A549 (cell line): ENCODE measurements at regions not wholly inside any gene's neighbourhood (a gene's known extent, or its start where the extent isn't known, plus 50 kb on each side); places are given as distances from the start of the nearest gene placed in this dataset.

Source experiments
- ATAC-seq, 2 experiments: fragments of 200-7000 bp in 1 of 2; fragments of >200 bp in 1 of 2; cut with Nextera tagmentation in 1 of 2; cut with Tn5 transposase in 1 of 2; 3 replicates each; pipeline versions ENCODE4 v1.8.0 to v1.9.1; 2018 to 2020; ENCODE audit warnings: mild to moderate bottlenecking in 1 of 2, moderate library complexity in 1 of 2
- CTCF ChIA-PET: fragments of 300-600 bp; sonication (Branson Sonifier 250); formaldehyde crosslinking; extraction: SDS; loops from one replicate; lab custom pipeline; 2021; ENCODE audit warnings: antibody characterized with exemption, inconsistent platforms; lab: Yijun Ruan, JAX
- POLR2A ChIA-PET: fragments of 350-600 bp; formaldehyde crosslinking; extraction: SDS; loops from one replicate; lab custom pipeline; 2021; ENCODE audit warnings: antibody characterized with exemption, inconsistent platforms; lab: Yijun Ruan, JAX
- DNase-seq, 2 experiments: peaks; one replicate each; pipeline versions ENCODE4 v3.0.0 to v3.0.0-alpha.2; 2011 to 2016; ENCODE audit warnings: low read depth in 1 of 2, low spot score in 1 of 2
- FAIRE-seq: peaks from 2 replicates; lab custom pipeline; 2011; peaks lifted over from hg19 to GRCh38; lab: Jason Lieb, UNC
- H3K27ac ChIP-seq, 2 experiments: fragments of >200 bp; sonication (Bioruptor Twin); formaldehyde crosslinking; 3 replicates each; pipeline ENCODE4 v1.5.1; 2016 to 2017
- H3K4me1 ChIP-seq: fragments of >200 bp; sonication (Bioruptor Twin); formaldehyde crosslinking; 3 replicates; pipeline ENCODE4 v1.6.1; 2016
- H3K4me2 ChIP-seq: fragments of >200 bp; sonication (Bioruptor Twin); formaldehyde crosslinking; 3 replicates; pipeline ENCODE4 v1.6.1; 2016
- H3K4me3 ChIP-seq: fragments of >200 bp; sonication (Bioruptor Twin); formaldehyde crosslinking; 3 replicates; pipeline ENCODE4 v1.5.1; 2016
- H3K9me3 ChIP-seq: fragments of >200 bp; sonication (Bioruptor Twin); formaldehyde crosslinking; 3 replicates; pipeline ENCODE4 v1.6.1; 2016
- CBX2 ChIP-seq: fragments of 200-600 bp; sonication (generic); IDR thresholded peaks from 2 replicates; pipeline ENCODE4 v1.6.1; 2016; ENCODE audit warnings: low read depth, mild to moderate bottlenecking, borderline replicate concordance
- CEBPB ChIP-seq, 2 experiments: fragments of >200 bp in 1 of 2; sonication (Bioruptor Twin) in 1 of 2; formaldehyde crosslinking in 1 of 2; IDR thresholded peaks; 2 replicates each; pipeline ENCODE4 v1.6.1; 2012 to 2016
- CHD4 ChIP-seq: fragments of 200-600 bp; sonication (generic); IDR thresholded peaks from 2 replicates; pipeline ENCODE4 v1.6.1; 2016; ENCODE audit warnings: antibody characterized with exemption, mild to moderate bottlenecking, borderline replicate concordance
- EHMT2 ChIP-seq: fragments of 200-600 bp; sonication (generic); IDR thresholded peaks from 2 replicates; pipeline ENCODE4 v1.6.1; 2016; ENCODE audit warnings: antibody characterized with exemption, low read depth, mild to moderate bottlenecking, moderate library complexity
- EP300 ChIP-seq, 2 experiments: fragments of >200 bp; sonication (Bioruptor Twin); formaldehyde crosslinking; IDR thresholded peaks; 2 replicates in 1 of 2; 3 replicates in 1 of 2; pipeline ENCODE4 v1.6.1; 2016 to 2017
- GATA3 ChIP-seq: IDR thresholded peaks from 2 replicates; pipeline ENCODE4 v1.6.1; 2012; ENCODE audit warnings: borderline replicate concordance
- HOXB13 ChIP-seq: fragments of 250-450 bp; sonication (Bioruptor Pico); IDR thresholded peaks from 2 replicates; pipeline ENCODE4 v1.5.0; 2020; ENCODE audit warnings: low read depth, mild to moderate bottlenecking, moderate library complexity
- HOXB5 ChIP-seq: fragments of 250-450 bp; sonication (Bioruptor Pico); IDR thresholded peaks from 2 replicates; pipeline ENCODE4 v1.5.0; 2020; ENCODE audit warnings: mild to moderate bottlenecking, moderate library complexity
- MAFK ChIP-seq: fragments of 450-650 bp; IDR thresholded peaks from 2 replicates; pipeline ENCODE4 v1.6.1; 2014; ENCODE audit not compliant: partially characterized antibody
- MAZ ChIP-seq: fragments of 150-350 bp; IDR thresholded peaks from 2 replicates; pipeline ENCODE4 v1.6.1; 2014; ENCODE audit warnings: antibody characterized with exemption, low read depth, low read length, borderline replicate concordance
- MYC ChIP-seq: IDR thresholded peaks from 2 replicates; pipeline ENCODE4 v1.6.1; 2012; ENCODE audit warnings: mild to moderate bottlenecking, inconsistent platforms, low read length, improper control_type of control experiment, borderline replicate concordance
- POLR2A ChIP-seq: IDR thresholded peaks from 2 replicates; pipeline ENCODE4 v1.6.1; 2012; ENCODE audit warnings: mild to moderate bottlenecking, low read length
- RARB ChIP-seq: fragments of 250-450 bp; sonication (Bioruptor Pico); IDR thresholded peaks from 2 replicates; pipeline ENCODE4 v1.8.0; 2021; ENCODE audit warnings: mild to moderate bottlenecking, moderate library complexity
- SREBF2 ChIP-seq: fragments of 450-650 bp; IDR thresholded peaks from 2 replicates; pipeline ENCODE4 v1.6.1; 2014; ENCODE audit warnings: mild to moderate bottlenecking, moderate library complexity
- ZC3H11A ChIP-seq: fragments of 450-650 bp; IDR thresholded peaks from 2 replicates; pipeline ENCODE4 v1.6.1; 2014; ENCODE audit warnings: antibody characterized with exemption, mild to moderate bottlenecking
- ZFP36 ChIP-seq: fragments of 450-650 bp; IDR thresholded peaks from 2 replicates; pipeline ENCODE4 v1.6.1; 2014; ENCODE audit warnings: borderline replicate concordance; ENCODE audit not compliant: partially characterized antibody
- ZNF302 ChIP-seq: fragments of 250-450 bp; sonication (Bioruptor Pico); IDR thresholded peaks from 2 replicates; pipeline ENCODE4 v1.9.0; 2021; ENCODE audit warnings: inconsistent platforms, mild to moderate bottlenecking, moderate library complexity
- ZSCAN20 ChIP-seq: fragments of 250-450 bp; sonication (Bioruptor Pico); IDR thresholded peaks from 2 replicates; pipeline ENCODE4 v1.8.0; 2022; ENCODE audit warnings: mild to moderate bottlenecking, moderate library complexity
- WGBS: methylation state at CpG from one replicate; pipeline ENCODE4 v1.1.6; 2017; ENCODE audit errors: missing lambda C conversion rate; 5-methylcytosine and 5-hydroxymethylcytosine counted together
- TF ChIP-seq, protein P1 (sequence below): fragments of >200 bp; sonication (Bioruptor Twin); formaldehyde crosslinking; IDR thresholded peaks from 2 replicates; pipeline ENCODE4 v1.6.1; 2016
- TF ChIP-seq, protein P2 (sequence below): IDR thresholded peaks from 2 replicates; pipeline ENCODE4 v1.6.1; 2012
- TF ChIP-seq, protein P3 (sequence below): fragments of >200 bp; sonication (Bioruptor Twin); formaldehyde crosslinking; IDR thresholded peaks from 3 replicates; pipeline ENCODE4 v1.5.1; 2016
- TF ChIP-seq, protein P4 (sequence below): IDR thresholded peaks from 2 replicates; pipeline ENCODE4 v1.6.1; 2012; ENCODE audit warnings: low read depth, borderline replicate concordance
- TF ChIP-seq, protein P5 (sequence below): fragments of 450-650 bp; IDR thresholded peaks from 2 replicates; pipeline ENCODE4 v1.6.1; 2014; ENCODE audit warnings: antibody characterized with exemption

DNA sequence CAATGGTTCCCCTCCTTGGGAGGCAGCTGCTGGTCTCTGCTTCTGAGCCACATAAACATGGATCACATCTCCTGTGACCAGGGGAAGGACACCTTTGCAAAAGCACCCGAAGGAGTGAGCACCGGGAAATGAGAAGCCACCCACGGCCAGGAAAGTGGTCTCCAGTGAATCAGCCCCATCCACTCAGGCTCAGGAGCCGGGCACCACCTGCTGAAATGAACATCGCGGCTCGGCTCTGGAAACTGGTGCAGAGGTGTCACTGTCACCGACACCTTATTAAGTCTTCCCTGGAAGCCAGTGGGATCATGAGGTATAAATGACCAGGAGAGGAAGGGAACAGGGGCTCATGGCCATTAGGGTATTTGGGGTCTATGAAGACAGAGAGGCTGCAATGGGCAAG lies 207.2 kb upstream of the C1orf174 start:
- DNase-seq = no peak
- H3K4me1 ChIP-seq = no peaks in the 10 kb centered on the region
- CTCF ChIA-PET = no interaction called here
- no peaks in the 10 kb centered on the region for H3K9me3 ChIP-seq
- no peak for ATAC-seq
- 32% methylated on average over 8 of the region's 8 CpGs for WGBS
- no peak overlapping the region for H3K4me3 ChIP-seq
- H3K4me2 ChIP-seq = no peak overlapping the region
- TF ChIP-seq ZNF302 (CRISPR knock-in tag) (no peak), GATA3 (no peak), MAFK (no peak), EHMT2 (no peak), MAZ (no peak), MYC (no peak), CHD4 (no peak), CBX2 (no peak), SREBF2 (no peak), CEBPB (IDR thresholded peaks at IDR 0.05) (no peak), EP300 (IDR thresholded peaks at IDR 0.05) (no peak), ZSCAN20 (CRISPR knock-in tag) (no peak), RARB (CRISPR knock-in tag) (no peak)
- TF ChIP-seq, protein P1, sequence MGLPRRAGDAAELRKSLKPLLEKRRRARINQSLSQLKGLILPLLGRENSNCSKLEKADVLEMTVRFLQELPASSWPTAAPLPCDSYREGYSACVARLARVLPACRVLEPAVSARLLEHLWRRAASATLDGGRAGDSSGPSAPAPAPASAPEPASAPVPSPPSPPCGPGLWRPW = no peak
- TF ChIP-seq, protein P2, sequence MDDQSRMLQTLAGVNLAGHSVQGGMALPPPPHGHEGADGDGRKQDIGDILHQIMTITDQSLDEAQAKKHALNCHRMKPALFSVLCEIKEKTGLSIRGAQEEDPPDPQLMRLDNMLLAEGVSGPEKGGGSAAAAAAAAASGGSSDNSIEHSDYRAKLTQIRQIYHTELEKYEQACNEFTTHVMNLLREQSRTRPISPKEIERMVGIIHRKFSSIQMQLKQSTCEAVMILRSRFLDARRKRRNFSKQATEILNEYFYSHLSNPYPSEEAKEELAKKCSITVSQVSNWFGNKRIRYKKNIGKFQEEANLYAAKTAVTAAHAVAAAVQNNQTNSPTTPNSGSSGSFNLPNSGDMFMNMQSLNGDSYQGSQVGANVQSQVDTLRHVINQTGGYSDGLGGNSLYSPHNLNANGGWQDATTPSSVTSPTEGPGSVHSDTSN = no peak
- TF ChIP-seq, protein P3, sequence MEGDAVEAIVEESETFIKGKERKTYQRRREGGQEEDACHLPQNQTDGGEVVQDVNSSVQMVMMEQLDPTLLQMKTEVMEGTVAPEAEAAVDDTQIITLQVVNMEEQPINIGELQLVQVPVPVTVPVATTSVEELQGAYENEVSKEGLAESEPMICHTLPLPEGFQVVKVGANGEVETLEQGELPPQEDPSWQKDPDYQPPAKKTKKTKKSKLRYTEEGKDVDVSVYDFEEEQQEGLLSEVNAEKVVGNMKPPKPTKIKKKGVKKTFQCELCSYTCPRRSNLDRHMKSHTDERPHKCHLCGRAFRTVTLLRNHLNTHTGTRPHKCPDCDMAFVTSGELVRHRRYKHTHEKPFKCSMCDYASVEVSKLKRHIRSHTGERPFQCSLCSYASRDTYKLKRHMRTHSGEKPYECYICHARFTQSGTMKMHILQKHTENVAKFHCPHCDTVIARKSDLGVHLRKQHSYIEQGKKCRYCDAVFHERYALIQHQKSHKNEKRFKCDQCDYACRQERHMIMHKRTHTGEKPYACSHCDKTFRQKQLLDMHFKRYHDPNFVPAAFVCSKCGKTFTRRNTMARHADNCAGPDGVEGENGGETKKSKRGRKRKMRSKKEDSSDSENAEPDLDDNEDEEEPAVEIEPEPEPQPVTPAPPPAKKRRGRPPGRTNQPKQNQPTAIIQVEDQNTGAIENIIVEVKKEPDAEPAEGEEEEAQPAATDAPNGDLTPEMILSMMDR = no peak
- TF ChIP-seq, protein P4, sequence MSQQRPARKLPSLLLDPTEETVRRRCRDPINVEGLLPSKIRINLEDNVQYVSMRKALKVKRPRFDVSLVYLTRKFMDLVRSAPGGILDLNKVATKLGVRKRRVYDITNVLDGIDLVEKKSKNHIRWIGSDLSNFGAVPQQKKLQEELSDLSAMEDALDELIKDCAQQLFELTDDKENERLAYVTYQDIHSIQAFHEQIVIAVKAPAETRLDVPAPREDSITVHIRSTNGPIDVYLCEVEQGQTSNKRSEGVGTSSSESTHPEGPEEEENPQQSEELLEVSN = no peak
- TF ChIP-seq, all 56 proteins: peak for 0
- FAIRE-seq = no peak
- POLR2A ChIA-PET = no interaction called here
- no peak overlapping the region for H3K27ac ChIP-seq

DNA sequence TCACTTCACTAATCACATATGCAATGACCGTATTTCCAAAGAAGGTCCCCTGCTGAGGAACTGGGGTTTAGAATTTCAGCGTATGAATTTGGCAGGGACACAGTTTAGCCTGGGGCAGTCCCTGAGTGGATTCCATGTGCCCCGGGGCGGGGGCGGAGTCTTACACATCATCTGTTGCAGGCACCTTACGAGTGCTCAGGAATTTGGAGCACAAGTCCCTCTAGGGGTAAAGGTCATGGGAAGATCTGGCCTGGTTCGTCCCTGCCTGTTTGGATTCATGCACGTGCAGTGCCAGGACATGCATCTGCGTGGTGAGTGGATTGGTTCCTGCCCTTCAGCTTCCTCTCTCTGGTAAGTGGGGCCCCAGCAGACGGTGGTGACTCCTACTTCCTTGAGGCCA lies 208.3 kb upstream of the C1orf174 start:
- ATAC-seq = no peak; a peak in 1 of 6 replicates
- TF ChIP-seq HOXB13 (CRISPR knock-in tag) (no peak), MAZ (no peak), HOXB5 (no peak), ZFP36 (no peak), ZC3H11A (no peak), POLR2A (no peak)
- TF ChIP-seq, protein P3 = no peak
- TF ChIP-seq, protein P5, sequence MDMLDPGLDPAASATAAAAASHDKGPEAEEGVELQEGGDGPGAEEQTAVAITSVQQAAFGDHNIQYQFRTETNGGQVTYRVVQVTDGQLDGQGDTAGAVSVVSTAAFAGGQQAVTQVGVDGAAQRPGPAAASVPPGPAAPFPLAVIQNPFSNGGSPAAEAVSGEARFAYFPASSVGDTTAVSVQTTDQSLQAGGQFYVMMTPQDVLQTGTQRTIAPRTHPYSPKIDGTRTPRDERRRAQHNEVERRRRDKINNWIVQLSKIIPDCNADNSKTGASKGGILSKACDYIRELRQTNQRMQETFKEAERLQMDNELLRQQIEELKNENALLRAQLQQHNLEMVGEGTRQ = no peak
- TF ChIP-seq, all 56 proteins: peak for 0
- Histone ChIP-seq H3K27ac (no peak overlapping the region), H3K4me1 (no peaks in the 10 kb centered on the region), H3K4me3 (no peak overlapping the region), H3K4me2 (no peak overlapping the region), H3K9me3 (no peaks in the 10 kb centered on the region; the same call in 2 of the 3 replicates)
- ChIA-PET POLR2A (no interaction called here), CTCF (interaction anchor here (1.3 kb wide), 1 partner anchor 13 kb away, joined by 3 read pairs; no protein-coding TSS in a partner anchor)
- FAIRE-seq = no peak
- DNase-seq = no peak
- WGBS = 12% methylated on average over 6 of the region's 10 CpGs
